ENCODE measurements at regions not wholly inside any gene's neighbourhood (a gene's known extent, or its start where the extent isn't known, plus 50 kb on each side); places are given as distances from the start of the nearest gene placed in this dataset.

- TF ChIP-seq CTCF (IDR thresholded peaks at IDR 0.05; ENCODE audit: poor library complexity) = no peak
- TF ChIP-seq EZH2 (IDR thresholded peaks at IDR 0.05; ENCODE audit: borderline replicate concordance) = no peak
- no peak for TF ChIP-seq EZH2phosphoT487 (IDR thresholded peaks at IDR 0.05; ENCODE audit: low read depth, severe bottlenecking, unreplicated experiment)
Measured at GRCh38 chr3:43865887-43866528, 175.3 kb downstream of the ABHD5 start.

Measured in hepatocyte (in vitro differentiated cells).